ENCODE measurements at regions not wholly inside any gene's neighbourhood (a gene's known extent, or its start where the extent isn't known, plus 50 kb on each side); places are given as distances from the start of the nearest gene placed in this dataset.

- TF ChIP-seq EZH2 (IDR thresholded peaks at IDR 0.05; ENCODE audit: insufficient read depth, poor library complexity, severe bottlenecking) (no peak), EZH2phosphoT487 (IDR thresholded peaks at IDR 0.05; ENCODE audit: insufficient read depth, low read depth) (no peak)
These were observed 132.5 kb upstream of the HTR2C start for GRCh38 chrX:114451397-114451796.
